ENCODE measurements at regions not wholly inside any gene's neighbourhood (a gene's known extent, or its start where the extent isn't known, plus 50 kb on each side); places are given as distances from the start of the nearest gene placed in this dataset.

DNA sequence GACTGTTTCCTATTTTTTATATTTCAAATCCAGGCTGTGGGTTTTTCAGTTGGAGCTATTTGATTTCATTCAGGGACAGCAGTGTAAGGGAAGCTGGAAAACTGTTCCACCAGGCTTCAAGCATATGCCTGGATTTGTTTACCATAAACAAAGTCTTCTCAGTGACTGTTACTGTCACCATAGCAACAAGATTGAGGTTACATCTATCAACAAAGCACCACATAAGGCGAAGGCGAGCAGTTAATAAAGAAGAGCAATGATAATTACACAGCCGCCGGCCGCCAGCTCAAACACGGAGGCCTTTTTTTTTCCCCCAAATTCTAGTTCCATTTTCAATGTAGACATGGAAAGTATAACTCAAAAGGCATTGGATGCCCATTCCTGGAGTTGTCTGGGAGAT is 553.7 kb upstream of the SYT4 start:
- no peak for TF ChIP-seq CTCF (IDR thresholded peaks at IDR 0.05; ENCODE audit: insufficient read depth, low read length)
- TF ChIP-seq POLR2AphosphoS5 (IDR thresholded peaks at IDR 0.05; ENCODE audit: low read depth) = no peak

All from HL-60 (cell line).